ENCODE measurements at regions not wholly inside any gene's neighbourhood (a gene's known extent, or its start where the extent isn't known, plus 50 kb on each side); places are given as distances from the start of the nearest gene placed in this dataset.

DNA sequence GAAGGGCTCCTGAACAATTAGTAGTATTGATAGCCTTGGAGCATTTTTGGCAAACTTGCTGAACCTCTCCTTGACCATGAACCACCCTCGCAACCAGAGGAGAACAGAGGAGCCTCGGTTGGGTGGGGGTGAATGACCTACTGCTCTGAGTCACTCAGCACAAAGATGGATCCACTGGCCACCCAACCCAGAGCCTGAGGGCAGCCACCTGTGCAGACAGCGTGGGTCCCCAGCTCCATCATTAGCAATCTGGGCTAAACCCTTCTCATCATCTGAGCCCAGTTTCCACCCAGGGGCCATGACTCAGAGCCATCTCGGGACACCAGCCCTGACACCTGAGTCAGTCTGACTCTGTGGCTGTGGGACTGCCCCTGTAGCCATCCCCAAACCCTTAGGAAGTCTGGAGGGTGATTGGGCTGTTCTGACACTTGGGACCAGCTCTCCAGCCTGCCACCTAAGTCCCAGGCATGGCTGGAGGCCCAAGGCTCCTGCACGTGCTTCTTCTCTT is 171.8 kb upstream of the GPR26 start:
- no peak for FAIRE-seq
- in situ Hi-C loops (cut with MboI) = no loop called here
- CTCF ChIA-PET (ENCODE audit: low intra/inter-chr PET ratio) = no interaction called here

GRCh38 chr10:123496375-123496774 is 169.8 kb upstream of the GPR26 start:
- no TSS peak for BruUV-seq (replicated peaks)
- in situ Hi-C loops (cut with MboI) = no loop called here
- ChIA-PET POLR2A (no interaction called here), CTCF (ENCODE audit: low intra/inter-chr PET ratio) (no interaction called here)
- H3K4me3 ChIP-seq = no peak overlapping the region
- no peak overlapping the region for H2AFZ ChIP-seq (ENCODE audit: low read depth, low read length)
- no peak for ATAC-seq
- H3K9ac ChIP-seq (ENCODE audit: insufficient read depth in 1 of 2, low read depth in 2 of 2, low read length in 2 of 2) = no peak overlapping the region
- H3K4me2 ChIP-seq (ENCODE audit: insufficient read depth, low read length) = no peak overlapping the region
- H3K27ac ChIP-seq (ENCODE audit: extremely low read depth, low read depth, low read length) = no peak overlapping the region
- H3K27me3 ChIP-seq (ENCODE audit: control insufficient read depth in 2 of 2, insufficient read depth in 2 of 2, low read length in 2 of 2) = peaks cover 0 to 13% of the 10 kb centered on the region in 2 experiments; a peak in 3 of 5 replicates
- no peaks in the 10 kb centered on the region for H3K79me2 ChIP-seq (ENCODE audit: control insufficient read depth, insufficient read depth, low read length)
- no peaks in the 10 kb centered on the region for H3K9me3 ChIP-seq (replicated peaks; ENCODE audit: control insufficient read depth, insufficient read depth, low read depth, low read length)
- DNase-seq (ENCODE audit: extremely low read depth in 1 of 4, low spot score in 3 of 4) = no peak
- no peaks in the 10 kb centered on the region for H3K9me1 ChIP-seq (ENCODE audit: control insufficient read depth, insufficient read depth, low read length)
- no peaks in the 10 kb centered on the region for H3K36me3 ChIP-seq (ENCODE audit: control insufficient read depth, insufficient read depth, low read length)
- H4K20me1 ChIP-seq (replicated peaks; ENCODE audit: control insufficient read depth, insufficient read depth, low read length) = no peaks in the 10 kb centered on the region
- FAIRE-seq = no peak
- intact Hi-C loops (cut with micrococcal nuclease) = no loop called here
- no peaks in the 10 kb centered on the region for H3K4me1 ChIP-seq (replicated peaks in 1 of 2; ENCODE audit: control insufficient read depth in 2 of 2, insufficient read depth in 2 of 2, low read length in 2 of 2)
- WGBS (ENCODE audit: insufficient coverage, low coverage, missing lambda C conversion rate) = 2% methylated on average over 6 of the region's 6 CpGs
- no peak for TF ChIP-seq FOXJ2 (tag; IDR thresholded peaks at IDR 0.05)
- TF ChIP-seq, protein P1, sequence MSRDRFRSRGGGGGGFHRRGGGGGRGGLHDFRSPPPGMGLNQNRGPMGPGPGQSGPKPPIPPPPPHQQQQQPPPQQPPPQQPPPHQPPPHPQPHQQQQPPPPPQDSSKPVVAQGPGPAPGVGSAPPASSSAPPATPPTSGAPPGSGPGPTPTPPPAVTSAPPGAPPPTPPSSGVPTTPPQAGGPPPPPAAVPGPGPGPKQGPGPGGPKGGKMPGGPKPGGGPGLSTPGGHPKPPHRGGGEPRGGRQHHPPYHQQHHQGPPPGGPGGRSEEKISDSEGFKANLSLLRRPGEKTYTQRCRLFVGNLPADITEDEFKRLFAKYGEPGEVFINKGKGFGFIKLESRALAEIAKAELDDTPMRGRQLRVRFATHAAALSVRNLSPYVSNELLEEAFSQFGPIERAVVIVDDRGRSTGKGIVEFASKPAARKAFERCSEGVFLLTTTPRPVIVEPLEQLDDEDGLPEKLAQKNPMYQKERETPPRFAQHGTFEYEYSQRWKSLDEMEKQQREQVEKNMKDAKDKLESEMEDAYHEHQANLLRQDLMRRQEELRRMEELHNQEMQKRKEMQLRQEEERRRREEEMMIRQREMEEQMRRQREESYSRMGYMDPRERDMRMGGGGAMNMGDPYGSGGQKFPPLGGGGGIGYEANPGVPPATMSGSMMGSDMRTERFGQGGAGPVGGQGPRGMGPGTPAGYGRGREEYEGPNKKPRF (IDR thresholded peaks at IDR 0.05; ENCODE audit: low read depth, low read length) = no peak
- TF ChIP-seq MCM3 (IDR thresholded peaks at IDR 0.05) = no peak
- TF ChIP-seq ZNF583 (CRISPR knock-in tag; IDR thresholded peaks at IDR 0.05) = no peak
- TF ChIP-seq, protein P2, sequence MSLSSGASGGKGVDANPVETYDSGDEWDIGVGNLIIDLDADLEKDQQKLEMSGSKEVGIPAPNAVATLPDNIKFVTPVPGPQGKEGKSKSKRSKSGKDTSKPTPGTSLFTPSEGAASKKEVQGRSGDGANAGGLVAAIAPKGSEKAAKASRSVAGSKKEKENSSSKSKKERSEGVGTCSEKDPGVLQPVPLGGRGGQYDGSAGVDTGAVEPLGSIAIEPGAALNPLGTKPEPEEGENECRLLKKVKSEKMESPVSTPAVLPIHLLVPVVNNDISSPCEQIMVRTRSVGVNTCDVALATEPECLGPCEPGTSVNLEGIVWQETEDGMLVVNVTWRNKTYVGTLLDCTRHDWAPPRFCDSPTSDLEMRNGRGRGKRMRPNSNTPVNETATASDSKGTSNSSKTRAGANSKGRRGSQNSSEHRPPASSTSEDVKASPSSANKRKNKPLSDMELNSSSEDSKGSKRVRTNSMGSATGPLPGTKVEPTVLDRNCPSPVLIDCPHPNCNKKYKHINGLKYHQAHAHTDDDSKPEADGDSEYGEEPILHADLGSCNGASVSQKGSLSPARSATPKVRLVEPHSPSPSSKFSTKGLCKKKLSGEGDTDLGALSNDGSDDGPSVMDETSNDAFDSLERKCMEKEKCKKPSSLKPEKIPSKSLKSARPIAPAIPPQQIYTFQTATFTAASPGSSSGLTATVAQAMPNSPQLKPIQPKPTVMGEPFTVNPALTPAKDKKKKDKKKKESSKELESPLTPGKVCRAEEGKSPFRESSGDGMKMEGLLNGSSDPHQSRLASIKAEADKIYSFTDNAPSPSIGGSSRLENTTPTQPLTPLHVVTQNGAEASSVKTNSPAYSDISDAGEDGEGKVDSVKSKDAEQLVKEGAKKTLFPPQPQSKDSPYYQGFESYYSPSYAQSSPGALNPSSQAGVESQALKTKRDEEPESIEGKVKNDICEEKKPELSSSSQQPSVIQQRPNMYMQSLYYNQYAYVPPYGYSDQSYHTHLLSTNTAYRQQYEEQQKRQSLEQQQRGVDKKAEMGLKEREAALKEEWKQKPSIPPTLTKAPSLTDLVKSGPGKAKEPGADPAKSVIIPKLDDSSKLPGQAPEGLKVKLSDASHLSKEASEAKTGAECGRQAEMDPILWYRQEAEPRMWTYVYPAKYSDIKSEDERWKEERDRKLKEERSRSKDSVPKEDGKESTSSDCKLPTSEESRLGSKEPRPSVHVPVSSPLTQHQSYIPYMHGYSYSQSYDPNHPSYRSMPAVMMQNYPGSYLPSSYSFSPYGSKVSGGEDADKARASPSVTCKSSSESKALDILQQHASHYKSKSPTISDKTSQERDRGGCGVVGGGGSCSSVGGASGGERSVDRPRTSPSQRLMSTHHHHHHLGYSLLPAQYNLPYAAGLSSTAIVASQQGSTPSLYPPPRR (CRISPR knock-in tag; IDR thresholded peaks at IDR 0.05; ENCODE audit: borderline replicate concordance) = no peak
- TF ChIP-seq ZNF717 (CRISPR knock-in tag; IDR thresholded peaks at IDR 0.05) = no peak
- no peak for TF ChIP-seq HDAC1 (IDR thresholded peaks at IDR 0.05)
- no peak for TF ChIP-seq NFE2 (IDR thresholded peaks at IDR 0.05; ENCODE audit: low read depth)

More for the DNA sequence above, 171.8 kb upstream of the GPR26 start:
- Histone ChIP-seq H3K4me3 (no peak overlapping the region), H3K36me3 (ENCODE audit: control insufficient read depth, insufficient read depth, low read length) (no peaks in the 10 kb centered on the region), H4K20me1 (replicated peaks; ENCODE audit: control insufficient read depth, insufficient read depth, low read length) (no peaks in the 10 kb centered on the region), H3K4me2 (ENCODE audit: insufficient read depth, low read length) (no peak overlapping the region), H3K9ac (ENCODE audit: insufficient read depth in 1 of 2, low read depth in 2 of 2, low read length in 2 of 2) (no peak overlapping the region), H3K79me2 (ENCODE audit: control insufficient read depth, insufficient read depth, low read length) (no peaks in the 10 kb centered on the region), H3K27me3 (ENCODE audit: control insufficient read depth in 2 of 2, insufficient read depth in 2 of 2, low read length in 2 of 2) (peaks cover 0 to 20% of the 10 kb centered on the region in 2 experiments; a peak in 2 of 5 replicates), H3K4me1 (replicated peaks in 1 of 2; ENCODE audit: control insufficient read depth in 2 of 2, insufficient read depth in 2 of 2, low read length in 2 of 2) (no peaks in the 10 kb centered on the region), H3K27ac (ENCODE audit: extremely low read depth, low read depth, low read length) (no peak overlapping the region), H2AFZ (ENCODE audit: low read depth, low read length) (no peak overlapping the region), H3K9me1 (ENCODE audit: control insufficient read depth, insufficient read depth, low read length) (no peaks in the 10 kb centered on the region), H3K9me3 (replicated peaks; ENCODE audit: control insufficient read depth, insufficient read depth, low read depth, low read length) (no peaks in the 10 kb centered on the region)
- WGBS (ENCODE audit: insufficient coverage, low coverage, missing lambda C conversion rate) = 0% methylated on average over 3 of the region's 5 CpGs
- POLR2A ChIA-PET = interaction anchor here (0.6 kb wide), 1 partner anchor 243 kb away, joined by 3 read pairs; no protein-coding TSS in a partner anchor
- intact Hi-C loops (cut with micrococcal nuclease) = no loop called here
- TF ChIP-seq CBX1 (IDR thresholded peaks at IDR 0.05; ENCODE audit: low read depth) (no peak), GTF2F1 (IDR thresholded peaks at IDR 0.05; ENCODE audit: low read depth, low read length) (no peak), MECOM (CRISPR knock-in tag; IDR thresholded peaks at IDR 0.05) (no peak), ZNF12 (CRISPR knock-in tag; IDR thresholded peaks at IDR 0.05) (no peak), RAD21 (CRISPR knock-in tag; conservative IDR thresholded peaks at IDR 0.05 in 1 of 2, IDR thresholded peaks at IDR 0.05 in 1 of 2) (no peak), ZNF124 (CRISPR knock-in tag; IDR thresholded peaks at IDR 0.05) (no peak), BCOR (IDR thresholded peaks at IDR 0.05) (no peak)
- ATAC-seq (no peak), DNase-seq (ENCODE audit: extremely low read depth in 1 of 4, low spot score in 3 of 4) (no peak)
- no TSS peak for BruUV-seq (replicated peaks)
